HCT116 (cell line): ENCODE measurements at regions not wholly inside any gene's neighbourhood (a gene's known extent, or its start where the extent isn't known, plus 50 kb on each side); places are given as distances from the start of the nearest gene placed in this dataset.
"Not testable (repeated sequence)": the region's sequence is repeated elsewhere in the genome, so short reads cannot be mapped to it uniquely, and the experiment has no call there.

Experiments
- CTCF ChIP-seq, 3 experiments: fragments of 200-600 bp in 1 of 3; sonication (generic) in 1 of 3; IDR thresholded peaks in 2 of 3; conservative IDR thresholded peaks in 1 of 3; 2 replicates each; pipeline ENCODE4 v1.5.1; 2012 to 2017; ENCODE audit warnings: low read depth in 2 of 3, low read length in 2 of 3, antibody characterized with exemption in 1 of 3, borderline replicate concordance in 1 of 3, control low read depth in 1 of 3, mild to moderate bottlenecking in 1 of 3, mixed read lengths in 1 of 3, mixed run types in 1 of 3, moderate library complexity in 1 of 3; ENCODE audit not compliant: insufficient read depth in 1 of 3
- EZH2 ChIP-seq: fragments of 200-600 bp; sonication (generic); IDR thresholded peaks from 2 replicates; pipeline ENCODE4 v1.6.1; 2017; ENCODE audit warnings: antibody characterized with exemption, mixed run types
- JUND ChIP-seq: IDR thresholded peaks from 2 replicates; pipeline ENCODE4 v1.6.1; 2012
- MAX ChIP-seq: IDR thresholded peaks from 2 replicates; pipeline ENCODE4 v1.6.1; 2012
- POLR2A ChIP-seq: IDR thresholded peaks from 2 replicates; pipeline ENCODE4 v1.7.0; 2011; ENCODE audit warnings: borderline replicate concordance; ENCODE audit not compliant: insufficient read depth, insufficient read length; ENCODE audit errors: extremely low read depth
- POLR2AphosphoS5 ChIP-seq: IDR thresholded peaks from 2 replicates; pipeline ENCODE4 v1.6.1; 2011; ENCODE audit warnings: mild to moderate bottlenecking, low read depth, low read length, moderate library complexity
- YY1 ChIP-seq: IDR thresholded peaks from 2 replicates; pipeline ENCODE4 v1.6.1; 2011; ENCODE audit warnings: low read length, low read depth, moderate library complexity, mild to moderate bottlenecking; ENCODE audit not compliant: insufficient replicate concordance; ENCODE audit errors: extremely low read depth

- TF ChIP-seq EZH2; CTCF (IDR thresholded peaks at IDR 0.05 in 2 of 3, conservative IDR thresholded peaks at IDR 0.05 in 1 of 3; ENCODE audit: borderline replicate concordance in 1 of 3, insufficient read depth in 1 of 3, low read depth in 2 of 3, low read length in 2 of 3); POLR2A; MAX; POLR2AphosphoS5; JUND; YY1: not testable (repeated sequence)
Observed at GRCh38 chr6:11452106-11452505, 85.4 kb upstream of the TMEM170B start.
